ENCODE measurements at regions not wholly inside any gene's neighbourhood (a gene's known extent, or its start where the extent isn't known, plus 50 kb on each side); places are given as distances from the start of the nearest gene placed in this dataset.

GRCh38 chr17:73802871-73803270, 158.6 kb upstream of the SDK2 start:
- H3K4me3 ChIP-seq (ENCODE audit: low read depth, low read length), result no peak overlapping the region

- no peak overlapping the region for H3K4me3 ChIP-seq (ENCODE audit: low read depth, low read length)
Measured at GRCh38 chr17:73803964-73804435, 159.8 kb upstream of the SDK2 start.

- no peak overlapping the region for H3K4me3 ChIP-seq (ENCODE audit: low read depth, low read length)
Measured at GRCh38 chr17:73806768-73807167, 162.5 kb upstream of the SDK2 start.

GRCh38 chr17:73813201-73813600, 169.0 kb upstream of the SDK2 start:
- no peak overlapping the region for H3K4me3 ChIP-seq (ENCODE audit: low read depth, low read length)

GRCh38 chr17:73814075-73814474, 169.8 kb upstream of the SDK2 start:
- no peak overlapping the region for H3K4me3 ChIP-seq (ENCODE audit: low read depth, low read length)

GRCh38 chr17:73815474-73815873, 171.2 kb upstream of the SDK2 start:
- H3K4me3 ChIP-seq (ENCODE audit: low read depth, low read length), result no peak overlapping the region

GRCh38 chr17:73819440-73820395, 175.5 kb upstream of the SDK2 start:
- no peak overlapping the region for H3K4me3 ChIP-seq (ENCODE audit: low read depth, low read length)

- no peak overlapping the region for H3K4me3 ChIP-seq (ENCODE audit: low read depth, low read length)
Measured at GRCh38 chr17:73820686-73821448, 176.6 kb upstream of the SDK2 start.

- H3K4me3 ChIP-seq (ENCODE audit: low read depth, low read length), result no peak overlapping the region
Measured at GRCh38 chr17:73821665-73822064, 177.4 kb upstream of the SDK2 start.

GRCh38 chr17:73822371-73822770, 178.1 kb upstream of the SDK2 start:
- no peak overlapping the region for H3K4me3 ChIP-seq (ENCODE audit: low read depth, low read length)

- H3K4me3 ChIP-seq (ENCODE audit: low read depth, low read length), result no peak overlapping the region
Measured at GRCh38 chr17:73823684-73824083, 179.4 kb upstream of the SDK2 start.

- H3K4me3 ChIP-seq (ENCODE audit: low read depth, low read length), result no peak overlapping the region
Measured at GRCh38 chr17:73824321-73824720, 180.1 kb upstream of the SDK2 start.

- no peak overlapping the region for H3K4me3 ChIP-seq (ENCODE audit: low read depth, low read length)
Measured at GRCh38 chr17:73826181-73826871, 182.1 kb upstream of the SDK2 start.

GRCh38 chr17:73826872-73827228, 182.6 kb upstream of the SDK2 start:
- no peak overlapping the region for H3K4me3 ChIP-seq (ENCODE audit: low read depth, low read length)

- H3K4me3 ChIP-seq (ENCODE audit: low read depth, low read length), result no peak overlapping the region
Measured at GRCh38 chr17:73827627-73828291, 183.5 kb upstream of the SDK2 start.

- no peak overlapping the region for H3K4me3 ChIP-seq (ENCODE audit: low read depth, low read length)
Measured at GRCh38 chr17:73829676-73830280, 185.5 kb upstream of the SDK2 start.

- H3K4me3 ChIP-seq (ENCODE audit: low read depth, low read length), result no peak overlapping the region
Measured at GRCh38 chr17:73831699-73832098, 187.5 kb upstream of the SDK2 start.

- no peak overlapping the region for H3K4me3 ChIP-seq (ENCODE audit: low read depth, low read length)
Measured at GRCh38 chr17:73833775-73834488, 189.7 kb upstream of the SDK2 start.

- no peak overlapping the region for H3K4me3 ChIP-seq (ENCODE audit: low read depth, low read length)
Measured at GRCh38 chr17:73834684-73835343, 190.6 kb upstream of the SDK2 start.
